ENCODE measurements at regions not wholly inside any gene's neighbourhood (a gene's known extent, or its start where the extent isn't known, plus 50 kb on each side); places are given as distances from the start of the nearest gene placed in this dataset.
"Not testable (repeated sequence)": the region's sequence is repeated elsewhere in the genome, so short reads cannot be mapped to it uniquely, and the experiment has no call there.

DNA sequence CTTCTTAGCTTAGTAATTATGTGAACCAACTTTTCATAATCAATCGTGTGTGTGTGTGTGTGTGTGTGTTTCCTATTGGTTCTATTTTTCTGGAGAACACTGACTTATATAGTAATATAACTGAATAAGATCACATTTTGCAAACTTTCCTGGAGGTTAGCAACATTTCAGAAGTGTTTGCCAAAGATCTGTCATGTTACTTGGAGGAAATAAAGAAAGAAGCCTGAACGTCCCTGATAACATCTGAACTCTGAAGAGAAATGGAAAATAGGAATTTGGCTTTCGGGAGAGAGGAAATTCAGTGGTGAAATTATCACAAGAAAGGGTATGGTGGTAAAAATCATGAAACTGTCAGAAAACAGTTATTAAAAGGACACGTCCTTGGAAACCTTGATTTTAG, 984.4 kb upstream of the AUTS2 start:
- no peak for DNase-seq

DNA sequence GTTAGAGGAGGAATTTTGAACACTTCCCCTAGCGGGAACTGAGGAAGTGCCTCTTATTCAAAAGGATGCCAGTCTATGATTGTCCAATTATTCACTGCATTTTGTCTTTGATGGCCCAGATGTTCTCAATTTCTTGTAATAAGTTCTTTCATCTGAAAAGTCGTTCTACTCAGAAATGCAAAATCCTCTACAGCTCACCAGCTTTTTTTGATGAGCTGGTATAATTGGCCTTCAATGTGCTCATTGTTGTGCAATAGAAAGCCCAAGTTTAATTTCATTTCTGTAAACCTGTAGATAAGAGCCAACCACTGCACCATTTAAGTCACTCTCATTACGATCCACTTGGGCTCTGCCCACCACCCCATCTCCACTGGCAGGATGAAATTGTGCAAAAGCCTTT, 978.7 kb upstream of the AUTS2 start:
- no peak for DNase-seq

DNA sequence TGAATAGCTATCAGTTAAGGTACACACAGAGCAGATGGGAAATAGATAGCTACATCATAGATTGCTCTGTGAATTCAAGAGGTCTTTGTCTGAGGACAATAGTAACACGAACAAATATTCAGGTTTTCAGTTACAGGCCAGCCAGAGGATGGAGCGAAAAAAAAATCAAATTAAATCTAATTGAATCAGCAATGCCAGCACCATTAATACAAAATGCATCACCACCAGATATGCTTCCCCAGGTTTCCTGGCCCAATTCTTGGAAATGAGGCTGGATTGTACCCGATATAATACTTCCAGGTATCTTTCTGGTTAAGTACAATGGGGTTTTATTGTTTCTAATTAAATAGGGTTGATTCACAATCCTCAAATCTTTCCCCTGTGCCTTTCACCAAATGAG, 975.8 kb upstream of the AUTS2 start:
- no peak for DNase-seq

DNA sequence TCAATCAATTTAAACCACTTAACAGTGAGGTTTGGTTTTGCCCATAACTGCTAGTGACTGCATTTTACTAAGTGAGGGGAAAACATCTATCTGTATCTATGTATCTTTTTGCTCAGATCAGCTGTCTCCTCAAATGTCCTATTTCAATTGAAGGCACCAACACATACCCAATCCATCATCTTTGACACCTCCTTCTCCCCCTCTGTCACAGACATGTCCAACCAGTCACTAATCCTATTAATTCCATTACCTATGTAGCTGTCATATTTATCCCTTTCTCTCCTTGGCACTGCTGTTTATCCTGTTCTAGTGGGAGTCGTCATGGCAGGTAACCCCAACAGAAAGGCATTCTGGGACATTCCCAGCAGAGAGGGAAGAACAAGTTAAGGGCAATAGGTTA, 975.2 kb upstream of the AUTS2 start:
- DNase-seq: no peak

DNA sequence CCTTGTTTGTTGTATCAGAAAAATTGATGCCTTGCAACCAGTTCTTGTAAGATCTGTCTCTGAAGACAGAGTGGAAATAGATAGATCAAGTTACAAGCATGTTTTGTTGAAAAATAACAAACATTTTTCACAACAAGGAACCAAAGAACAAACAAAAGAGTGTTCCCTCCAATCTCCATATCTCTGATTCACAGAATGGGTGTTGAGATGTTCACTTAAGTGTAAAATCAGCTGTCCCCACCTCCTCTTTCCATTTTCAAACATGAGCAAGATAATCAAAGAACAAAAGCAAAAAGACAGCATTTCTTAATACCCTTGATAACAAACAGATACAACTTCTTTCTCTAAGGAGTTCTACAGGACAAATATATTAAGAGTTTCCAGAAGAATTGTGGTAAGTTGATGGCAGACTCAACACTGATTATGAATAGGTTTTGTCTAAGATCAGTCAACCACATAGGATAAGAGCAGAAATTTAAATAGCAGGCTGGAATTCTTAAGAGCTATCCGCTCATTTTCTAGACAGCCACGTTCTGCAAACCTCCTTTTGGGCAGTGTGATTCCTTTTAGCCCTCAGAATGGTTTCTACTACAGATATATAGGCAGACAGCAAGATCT, 970.9 kb upstream of the AUTS2 start:
- DNase-seq: no peak

DNA sequence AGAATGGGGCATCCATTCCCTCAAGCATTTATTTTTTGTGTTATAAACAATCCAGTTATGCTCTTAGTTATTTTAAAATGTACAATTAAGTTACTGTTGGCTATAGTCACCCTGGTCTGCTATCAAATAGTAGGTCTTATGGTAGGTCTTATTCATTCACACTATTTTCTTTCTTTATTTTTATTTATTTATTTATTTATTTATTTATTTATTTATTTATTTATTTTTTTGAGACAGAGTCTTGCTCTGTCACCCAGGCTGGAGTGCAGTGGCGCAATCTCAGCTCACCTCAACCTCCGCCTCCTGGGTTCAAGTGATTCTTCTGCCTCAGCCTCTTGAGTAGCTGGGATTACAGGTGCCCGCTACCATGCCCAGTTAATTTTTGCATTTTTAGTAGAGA, 967.4 kb upstream of the AUTS2 start:
- DNase-seq: not testable (repeated sequence)

DNA sequence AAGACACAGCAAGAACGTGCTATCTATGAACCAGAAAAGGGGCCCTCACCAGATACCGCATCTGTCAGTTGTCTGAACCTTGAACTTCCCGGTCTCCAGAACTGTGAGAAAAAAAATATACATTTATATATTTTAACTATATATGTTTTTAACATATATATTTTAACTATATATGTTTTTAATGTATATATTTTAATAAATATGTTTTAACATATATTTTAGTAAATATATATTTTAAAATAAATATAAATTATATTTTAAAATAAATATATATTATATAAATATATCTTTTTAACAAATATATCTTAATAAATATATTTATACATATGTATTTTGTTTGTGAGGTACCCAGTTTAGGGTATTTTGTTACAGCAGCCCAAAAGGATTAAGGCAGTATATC, 958.2 kb upstream of the AUTS2 start:
- no peak for DNase-seq

DNA sequence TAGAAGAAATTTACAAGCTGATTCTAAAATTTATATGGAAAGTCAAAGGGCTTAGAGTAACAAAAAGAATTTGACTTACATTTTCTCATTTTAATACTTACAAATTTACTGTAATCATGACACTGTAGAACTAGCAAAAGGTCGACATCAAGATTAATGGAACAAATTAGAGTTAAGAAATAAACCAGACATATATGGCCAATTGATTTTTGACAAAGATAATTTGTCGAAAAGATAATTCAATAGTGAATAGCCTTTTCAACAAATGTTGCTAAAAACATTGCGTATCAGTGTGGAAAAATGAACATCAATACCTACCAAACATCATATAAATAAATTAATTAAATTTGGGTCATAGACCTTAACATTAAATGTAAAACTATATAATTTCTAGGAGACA, 955.5 kb upstream of the AUTS2 start:
- DNase-seq: no peak

DNA sequence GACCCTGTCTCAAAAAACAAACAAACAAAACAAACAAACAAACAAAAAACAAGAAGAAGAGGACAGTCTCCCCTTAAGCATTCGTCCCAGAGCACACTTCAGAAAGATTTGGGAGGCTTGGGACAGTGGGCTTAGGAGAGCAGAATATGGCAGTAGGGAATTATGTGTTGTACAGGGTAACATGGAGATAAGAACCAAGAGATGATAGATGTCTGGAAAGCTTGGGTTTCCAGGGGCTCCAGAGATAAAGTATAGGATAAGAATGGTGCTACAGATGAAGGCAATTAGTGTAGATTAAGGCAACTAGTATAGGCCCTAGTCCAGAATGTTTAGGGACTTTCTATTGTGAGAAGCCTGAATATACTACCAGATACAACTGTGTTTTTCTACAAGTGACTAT, 934.9 kb upstream of the AUTS2 start:
- no peak for DNase-seq

DNA sequence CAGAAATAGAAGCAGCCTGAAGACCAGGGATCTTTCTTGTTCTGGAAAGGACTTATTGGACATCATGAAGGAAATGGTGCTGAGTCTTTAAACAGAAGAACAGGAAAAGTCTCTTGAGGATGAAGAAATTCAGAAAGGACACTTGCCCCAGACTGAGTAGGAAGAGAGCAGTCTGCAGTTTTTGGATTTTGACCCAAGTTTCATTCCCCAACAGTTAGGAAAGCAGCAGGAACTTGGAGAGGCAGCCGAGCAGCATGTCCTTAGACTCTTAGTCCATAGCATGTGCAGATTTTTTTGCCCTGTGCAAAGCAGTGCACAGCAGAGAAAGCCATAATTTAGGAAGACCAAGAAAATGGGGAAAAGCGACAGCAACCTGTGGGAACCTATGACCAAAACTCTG, 927.2 kb upstream of the AUTS2 start:
- DNase-seq: no peak

DNA sequence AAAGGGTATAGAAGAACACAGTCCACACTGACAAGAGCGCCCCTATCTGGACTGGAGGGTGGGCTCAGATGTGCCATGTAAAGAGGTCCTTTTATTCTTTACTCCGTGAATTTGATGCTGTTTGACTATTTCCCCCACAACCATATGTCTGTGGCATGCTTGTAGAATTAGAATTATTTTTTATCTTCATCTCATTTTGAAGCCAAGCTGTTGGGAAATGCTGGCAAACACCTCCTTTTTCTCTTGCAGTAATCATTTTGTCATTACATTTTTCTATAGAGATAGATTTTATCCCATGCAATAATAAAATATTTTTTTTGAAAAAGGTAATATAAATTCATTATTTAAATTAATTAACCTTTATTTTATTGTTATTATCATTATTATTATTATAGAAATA, 926.6 kb upstream of the AUTS2 start:
- DNase-seq: no peak

DNA sequence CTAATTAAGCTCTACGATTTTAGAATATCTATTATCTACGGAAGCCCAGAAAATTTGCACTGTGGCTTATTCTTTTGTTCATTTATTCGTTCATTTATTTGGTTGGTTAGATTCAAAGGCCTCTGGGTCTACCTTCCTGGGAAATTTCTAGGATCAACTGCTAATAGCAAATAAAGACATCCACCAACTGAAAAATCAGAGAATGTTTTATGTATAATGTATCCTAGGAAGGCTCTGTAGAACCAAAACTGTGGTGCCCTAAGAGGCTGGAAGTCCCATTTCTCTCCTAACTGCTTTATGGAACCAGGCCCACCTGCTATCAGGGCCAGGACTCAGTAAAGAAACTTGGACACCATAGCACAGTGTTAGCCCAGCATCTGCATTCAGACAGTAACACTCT, 923.4 kb upstream of the AUTS2 start:
- DNase-seq: no peak

DNA sequence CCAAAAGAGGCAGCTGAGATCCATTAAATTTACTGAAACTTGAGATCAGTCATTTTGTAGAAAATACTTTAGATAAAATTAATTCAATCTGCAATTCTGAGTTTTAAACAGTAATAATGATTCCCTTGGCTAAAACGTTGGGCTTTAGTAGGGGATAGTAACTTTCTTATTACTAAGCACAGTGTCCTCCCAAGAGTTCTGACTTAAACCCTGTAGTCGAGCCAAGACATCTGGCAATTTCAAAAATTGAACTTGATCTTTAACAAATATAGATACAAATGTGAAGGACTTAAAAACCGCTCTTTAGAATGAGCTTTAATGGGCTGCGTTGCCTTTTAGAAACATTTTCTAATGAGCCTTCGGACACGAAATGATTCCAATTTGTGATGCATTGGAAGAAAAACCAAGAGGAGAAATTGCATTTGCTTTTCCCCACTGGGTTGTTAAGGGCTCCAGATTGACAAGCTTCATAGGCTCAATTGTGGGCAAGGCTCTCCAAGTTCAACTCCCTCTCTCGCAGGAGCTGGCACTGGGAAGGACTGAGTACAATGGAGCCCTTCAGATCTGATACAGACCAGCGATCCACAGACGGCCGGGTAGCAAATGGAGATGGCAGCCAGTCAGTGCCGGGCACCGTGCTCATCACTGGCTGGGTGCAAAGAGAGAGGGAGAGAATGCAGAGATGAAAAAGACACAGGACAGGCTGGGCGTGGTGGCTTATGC, 921.3 kb upstream of the AUTS2 start:
- no peak for DNase-seq

DNA sequence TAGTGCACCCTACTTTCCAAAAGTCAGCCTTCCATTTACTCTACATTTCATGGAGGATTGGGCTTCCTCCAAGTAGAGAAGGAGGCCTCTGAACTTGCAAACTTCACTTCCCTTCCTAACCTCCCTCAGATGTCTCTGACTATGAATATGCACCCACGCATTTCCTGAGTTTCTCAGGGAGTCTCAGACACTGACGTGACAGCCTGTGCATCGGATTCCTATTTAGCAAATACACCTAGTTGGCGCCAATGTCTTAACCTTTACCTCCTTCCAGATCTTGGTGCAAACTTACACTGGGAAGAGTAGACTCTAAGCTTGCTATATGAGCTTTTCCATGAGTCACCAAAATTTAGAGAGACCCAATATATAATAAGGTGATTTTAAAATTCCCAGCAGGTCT, 920.1 kb upstream of the AUTS2 start:
- no peak for DNase-seq

DNA sequence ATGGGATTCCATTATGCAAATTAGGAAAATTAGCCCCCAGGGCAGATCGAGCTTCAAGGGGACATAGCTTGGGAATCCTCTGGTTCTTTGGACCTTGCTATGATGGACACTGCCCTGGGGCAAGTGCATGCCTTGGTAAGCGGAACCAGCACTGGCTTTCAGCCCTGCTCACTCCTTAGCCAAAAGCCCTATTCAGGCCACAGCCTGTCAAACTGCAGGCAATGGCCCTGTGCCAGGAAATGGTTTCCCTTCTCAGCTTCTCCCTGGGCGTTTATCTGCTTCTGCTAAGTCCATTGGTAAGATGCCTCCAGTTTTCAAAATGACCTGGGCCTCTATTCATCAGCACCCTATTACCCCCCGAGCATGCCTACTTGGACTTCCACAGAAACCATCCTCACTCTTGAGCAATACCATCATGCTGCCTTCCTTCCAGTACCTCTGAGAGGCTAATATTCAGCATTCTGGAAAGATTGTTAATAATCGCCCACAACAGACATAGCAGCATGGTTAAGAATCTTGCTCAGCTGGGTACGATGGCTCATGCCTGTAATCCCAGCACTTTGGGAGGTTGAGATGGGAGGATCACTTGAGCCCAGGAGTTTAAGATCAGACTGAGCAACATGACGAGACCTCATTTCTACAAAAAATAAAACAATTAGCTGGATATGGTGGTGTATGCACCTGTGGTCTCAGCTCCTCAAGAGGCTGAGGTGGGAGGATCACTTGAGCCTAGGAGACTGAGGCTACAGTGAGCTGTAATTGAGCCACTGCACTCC, 918.6 kb upstream of the AUTS2 start:
- DNase-seq: no peak

DNA sequence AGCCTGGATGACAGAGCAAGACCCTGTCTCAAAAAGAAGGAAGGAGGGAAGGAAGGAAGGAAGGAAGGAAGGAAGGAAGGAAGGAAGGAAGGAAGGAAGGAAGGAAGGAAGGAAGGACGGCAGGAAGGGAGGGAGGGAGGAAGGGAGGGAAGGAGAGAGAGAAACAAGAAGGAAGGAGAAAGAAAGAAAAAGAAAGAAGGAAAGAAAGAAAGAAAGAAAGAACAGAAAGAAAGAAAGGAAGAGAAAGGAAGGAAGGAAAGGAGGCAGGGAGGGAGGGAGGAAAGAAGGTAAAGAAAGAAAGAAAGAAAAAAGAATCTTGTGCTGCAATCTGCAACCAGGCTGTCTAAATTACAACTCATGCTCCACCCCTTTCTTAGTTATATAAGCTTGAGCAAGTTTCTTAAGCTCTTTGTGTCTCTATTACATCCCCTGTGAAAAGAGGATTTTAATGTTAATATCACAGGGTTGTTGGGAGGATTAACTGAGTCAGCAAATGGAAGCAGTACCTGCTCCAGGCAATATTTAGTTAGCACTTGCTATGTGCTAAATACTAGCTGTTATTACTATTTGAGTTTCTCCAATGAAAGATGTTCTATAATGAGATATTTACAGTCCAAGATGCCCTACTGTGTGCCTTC, 917.9 kb upstream of the AUTS2 start:
- no peak for DNase-seq

DNA sequence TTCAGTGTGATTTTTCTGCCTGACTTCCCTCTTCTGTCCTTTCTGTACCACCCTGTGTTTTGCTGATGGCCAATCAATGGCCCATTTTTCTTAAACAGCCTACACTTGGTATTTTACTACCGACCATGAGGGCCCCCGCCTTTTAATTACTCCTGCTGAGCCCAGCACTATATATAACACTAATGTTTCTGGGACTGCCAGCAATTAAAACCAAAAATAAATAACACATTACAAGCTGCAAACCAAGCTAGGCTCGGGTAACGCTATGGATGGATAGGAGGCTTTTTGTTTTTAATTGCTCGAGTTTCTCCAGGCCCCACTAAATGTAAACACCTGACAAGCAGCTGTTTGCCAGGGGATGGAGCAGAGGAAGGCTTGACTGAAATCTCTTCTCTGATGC, 915.4 kb upstream of the AUTS2 start:
- DNase-seq: no peak

DNA sequence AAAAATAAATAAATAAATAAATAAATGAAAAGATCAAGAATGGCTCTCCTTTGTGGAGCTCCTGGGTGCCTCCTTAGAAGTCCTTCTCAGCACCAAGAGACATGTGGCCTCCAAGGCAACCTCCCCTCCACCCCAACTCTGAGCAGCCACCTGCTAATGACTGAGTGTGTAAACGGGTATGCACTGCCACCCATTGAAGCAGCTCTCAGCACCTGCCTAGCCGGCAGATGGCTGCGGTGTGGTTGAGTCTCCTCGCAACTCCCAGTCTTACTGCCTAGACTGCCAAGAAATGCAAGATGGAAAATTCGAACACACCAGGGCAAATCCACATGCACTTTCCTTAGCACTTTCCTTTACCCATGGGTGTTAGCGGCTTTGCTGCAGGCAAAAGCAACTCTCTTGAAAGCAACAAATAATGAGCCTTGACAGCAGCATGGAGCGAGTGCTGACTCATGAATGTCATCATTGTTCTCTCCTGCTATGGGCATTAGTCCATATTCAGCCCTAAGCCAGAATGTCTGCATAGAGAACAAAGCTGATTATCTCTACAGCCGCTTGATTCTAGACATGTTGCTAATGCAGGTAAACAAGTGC, 913.9 kb upstream of the AUTS2 start:
- DNase-seq: no peak

DNA sequence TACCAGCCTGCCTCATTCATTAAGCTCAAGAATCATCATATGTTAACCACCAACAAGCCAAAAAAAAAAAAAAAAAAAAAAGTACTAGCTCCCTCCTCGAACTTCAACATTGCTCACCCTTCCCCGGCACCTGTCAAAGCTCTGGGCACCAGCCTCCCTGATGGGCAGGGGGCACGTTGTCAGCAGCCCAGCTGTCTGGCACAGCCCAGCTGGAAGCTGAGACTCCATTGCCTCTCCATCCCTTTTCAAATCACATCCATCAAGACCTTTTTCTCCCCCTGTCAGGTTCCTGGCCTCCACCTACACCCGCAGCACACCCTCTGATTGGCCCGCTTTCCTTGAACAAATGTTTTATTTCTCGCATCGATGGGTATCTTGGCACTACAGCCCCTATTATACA, 913.3 kb upstream of the AUTS2 start:
- no peak for DNase-seq

DNA sequence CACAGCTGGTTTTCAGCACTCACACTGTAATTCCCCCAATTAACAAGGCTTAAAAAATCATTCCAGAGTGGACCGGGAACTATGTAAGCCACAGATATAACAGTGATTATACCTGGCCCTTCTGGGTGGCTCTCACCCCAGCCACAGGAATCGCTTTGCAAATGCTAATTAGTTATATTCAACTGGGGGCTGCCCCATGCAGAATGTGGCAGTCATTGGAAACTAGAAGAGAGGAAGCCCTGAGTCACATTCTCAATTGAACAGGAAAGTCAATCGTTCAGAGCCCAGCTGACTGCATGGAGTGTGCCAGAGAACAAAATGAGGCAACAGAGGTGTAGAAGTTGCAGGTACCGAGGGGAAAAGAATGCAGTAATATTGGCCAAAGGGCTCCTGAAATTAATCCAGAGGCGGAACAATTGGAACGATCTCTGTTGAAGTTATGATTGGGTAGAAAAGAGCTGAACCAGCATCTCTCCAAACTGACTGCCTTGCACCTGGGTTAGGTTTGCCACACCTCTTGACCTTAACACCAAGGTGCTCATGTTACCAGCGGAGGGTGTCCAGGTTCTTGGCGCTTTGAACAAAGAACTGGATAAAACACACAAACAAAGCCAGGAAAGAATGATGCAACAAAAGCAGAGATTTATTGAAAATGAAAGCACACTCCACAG, 909.7 kb upstream of the AUTS2 start:
- no peak for DNase-seq

DNA sequence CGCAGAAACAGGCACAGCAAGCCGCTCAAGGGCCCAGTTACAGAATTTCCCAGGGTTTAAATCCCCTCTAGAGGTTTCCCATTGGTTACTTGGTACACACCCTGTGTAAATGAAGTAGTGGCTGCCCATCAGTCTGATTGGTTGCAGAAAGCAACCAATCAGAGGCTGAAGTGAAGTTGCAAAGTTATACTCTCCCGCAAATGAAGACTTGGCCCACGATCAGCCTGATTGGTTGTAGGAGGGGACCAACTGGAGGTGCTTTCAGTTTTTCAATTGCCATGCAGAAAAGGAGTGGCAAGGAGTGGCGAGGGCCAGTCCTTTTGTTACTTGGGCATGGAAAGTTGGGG, 909.2 kb upstream of the AUTS2 start:
- DNase-seq: no peak

DNA sequence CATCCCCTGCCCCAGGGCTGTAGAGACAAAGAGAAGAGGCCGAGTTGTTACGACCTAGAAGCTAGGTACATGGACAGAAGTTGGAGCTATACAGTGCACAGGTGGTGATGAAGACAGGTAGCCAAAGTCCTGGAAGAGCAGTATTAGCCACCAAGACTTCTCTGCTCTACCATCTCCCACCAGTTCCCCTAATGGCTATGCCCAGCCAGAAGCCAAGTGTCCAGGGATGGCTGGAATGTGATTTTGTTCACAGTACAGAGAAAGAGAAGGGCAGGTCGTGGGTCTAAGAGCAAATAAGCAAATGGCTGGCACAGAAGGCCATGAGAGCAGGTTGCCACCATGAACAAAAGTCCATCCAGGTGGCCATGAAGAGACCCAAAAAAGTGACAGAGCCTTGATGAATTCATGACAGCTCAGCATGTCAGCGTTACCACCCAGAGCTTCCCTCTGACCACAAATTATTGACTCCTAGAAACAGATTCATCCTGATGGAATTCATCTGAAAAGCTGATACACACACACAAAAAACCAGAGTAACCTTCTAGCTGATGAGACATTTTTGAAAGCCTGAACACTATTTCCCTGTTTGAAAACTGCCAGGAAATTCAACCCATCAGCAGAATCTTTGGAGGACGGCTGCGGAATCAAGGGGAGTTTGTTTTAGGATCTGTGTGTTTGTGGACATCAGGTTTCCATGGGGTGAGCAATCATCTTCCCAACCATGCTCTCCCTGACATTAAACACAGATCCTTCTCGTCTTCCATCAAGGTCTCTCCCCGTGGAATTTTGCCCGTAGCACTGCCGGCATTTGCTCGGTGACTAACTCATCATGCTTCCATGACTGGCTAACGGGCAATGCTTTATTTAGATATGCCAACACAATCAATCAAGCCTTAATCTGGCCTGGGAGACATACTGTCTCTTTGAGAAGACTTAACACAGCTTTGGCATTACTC, 906.7 kb upstream of the AUTS2 start:
- peak; percentile 91 for DNase-seq
